HEK293 (cell line): ENCODE measurements at regions not wholly inside any gene's neighbourhood (a gene's known extent, or its start where the extent isn't known, plus 50 kb on each side); places are given as distances from the start of the nearest gene placed in this dataset.

ENCODE experiments used
- CTCF ChIA-PET: fragments of 350-600 bp; formaldehyde crosslinking; extraction: SDS; loops from one replicate; lab custom pipeline; 2021; ENCODE audit warnings: antibody characterized with exemption; lab: Yijun Ruan, JAX
- POLR2A ChIA-PET: fragments of 300-600 bp; formaldehyde crosslinking; extraction: SDS; loops from one replicate; lab custom pipeline; 2020; ENCODE audit warnings: antibody characterized with exemption, inconsistent platforms; lab: Yijun Ruan, JAX
- H3K27ac ChIP-seq: fragments of 200-500 bp; sonication (Bioruptor generic); 2 replicates; pipeline ENCODE4 v1.5.1; 2014; ENCODE audit warnings: low read depth, low read length, control low read depth, inconsistent platforms; ENCODE audit errors: extremely low read depth
- H3K36me3 ChIP-seq, 2 experiments: fragments of 200-500 bp in 1 of 2; sonication (Bioruptor generic) in 1 of 2; 1 replicate in 1 of 2; 2 replicates in 1 of 2; pipeline ENCODE4 v1.5.1; 2014 to 2017; ENCODE audit warnings: inconsistent platforms in 2 of 2, low read length in 2 of 2; ENCODE audit not compliant: control insufficient read depth in 2 of 2, insufficient read depth in 1 of 2
- H3K4me1 ChIP-seq: fragments of 200-500 bp; sonication (Bioruptor generic); 2 replicates; pipeline ENCODE4 v1.5.1; 2014; ENCODE audit warnings: mild to moderate bottlenecking, low read length, inconsistent platforms; ENCODE audit not compliant: control insufficient read depth, insufficient read depth
- H3K4me3 ChIP-seq: 2 replicates; pipeline ENCODE4 v1.5.1; 2011; ENCODE audit warnings: low read depth, mild to moderate bottlenecking, control low read depth, low read length, moderate library complexity
- H3K9me3 ChIP-seq: fragments of 200-500 bp; sonication (Bioruptor generic); 2 replicates; pipeline ENCODE4 v1.5.1; 2014; ENCODE audit warnings: low read depth, low read length, inconsistent platforms; ENCODE audit not compliant: control insufficient read depth, insufficient read depth
- HOXD13 ChIP-seq: sonication (generic); formaldehyde crosslinking; IDR thresholded peaks from 2 replicates; pipeline ENCODE4 v1.8.0; 2022; ENCODE audit warnings: missing genetic modification reagents, borderline replicate concordance
- KLF1 ChIP-seq: fragments of 450-650 bp; formaldehyde crosslinking; IDR thresholded peaks from 2 replicates; pipeline ENCODE4 v1.5.1; 2016; ENCODE audit warnings: missing biosample characterization, missing genetic modification characterization
- KLF16 ChIP-seq: fragments of 450-650 bp; formaldehyde crosslinking; IDR thresholded peaks from 2 replicates; pipeline ENCODE4 v1.5.1; 2017; ENCODE audit warnings: missing biosample characterization, missing genetic modification characterization
- MEIS1 ChIP-seq: sonication (generic); formaldehyde crosslinking; IDR thresholded peaks from 2 replicates; pipeline ENCODE4 v1.8.1; 2022; ENCODE audit warnings: missing genetic modification reagents, mild to moderate bottlenecking, borderline replicate concordance
- REST ChIP-seq: fragments of 450-650 bp; formaldehyde crosslinking; IDR thresholded peaks from 2 replicates; pipeline ENCODE4 v1.5.1; 2016; ENCODE audit warnings: missing biosample characterization, missing genetic modification characterization
- SCRT1 ChIP-seq: fragments of 450-650 bp; formaldehyde crosslinking; IDR thresholded peaks from 2 replicates; pipeline ENCODE4 v1.5.1; 2016; ENCODE audit warnings: missing biosample characterization, missing genetic modification characterization, borderline replicate concordance
- TRIM28 ChIP-seq: IDR thresholded peaks from 2 replicates; pipeline ENCODE4 v1.6.1; 2011; ENCODE audit warnings: low read length, control low read depth, borderline replicate concordance
- ZBTB49 ChIP-seq: fragments of 450-650 bp; formaldehyde crosslinking; IDR thresholded peaks from 2 replicates; pipeline ENCODE4 v1.5.1; 2016; ENCODE audit warnings: missing biosample characterization, missing genetic modification characterization, low read depth
- ZNF10 ChIP-seq: fragments of 450-650 bp; formaldehyde crosslinking; IDR thresholded peaks from 2 replicates; pipeline ENCODE4 v1.5.1; 2017; ENCODE audit warnings: missing biosample characterization, missing genetic modification characterization
- ZNF146 ChIP-seq: fragments of 450-650 bp; formaldehyde crosslinking; IDR thresholded peaks from 2 replicates; pipeline ENCODE4 v1.5.1; 2016; ENCODE audit warnings: missing biosample characterization, missing genetic modification characterization
- ZNF169 ChIP-seq: fragments of 450-650 bp; formaldehyde crosslinking; IDR thresholded peaks from 2 replicates; pipeline ENCODE4 v1.5.1; 2016; ENCODE audit warnings: missing biosample characterization, missing genetic modification characterization
- ZNF26 ChIP-seq: fragments of 450-650 bp; formaldehyde crosslinking; IDR thresholded peaks from 2 replicates; pipeline ENCODE4 v1.5.1; 2016; ENCODE audit warnings: missing biosample characterization, missing genetic modification characterization
- ZNF391 ChIP-seq: fragments of 450-650 bp; formaldehyde crosslinking; IDR thresholded peaks from 2 replicates; pipeline ENCODE4 v1.5.1; 2016; ENCODE audit warnings: low read depth, missing biosample characterization, missing genetic modification characterization, borderline replicate concordance
- ZNF501 ChIP-seq: fragments of 450-650 bp; formaldehyde crosslinking; IDR thresholded peaks from 2 replicates; pipeline ENCODE4 v1.5.1; 2016; ENCODE audit warnings: missing biosample characterization, missing genetic modification characterization
- ZNF518A ChIP-seq: fragments of 450-650 bp; formaldehyde crosslinking; conservative IDR thresholded peaks from 2 replicates; pipeline ENCODE4 v1.5.1; 2016; ENCODE audit warnings: low read depth, missing biosample characterization, missing genetic modification characterization
- ZNF548 ChIP-seq: fragments of 450-650 bp; formaldehyde crosslinking; IDR thresholded peaks from 2 replicates; pipeline ENCODE4 v1.5.1; 2016; ENCODE audit warnings: missing biosample characterization, missing genetic modification characterization
- ZNF560 ChIP-seq: fragments of 450-650 bp; formaldehyde crosslinking; IDR thresholded peaks from 2 replicates; pipeline ENCODE4 v1.5.1; 2017; ENCODE audit warnings: missing biosample characterization, missing genetic modification characterization, borderline replicate concordance
- ZNF624 ChIP-seq: fragments of 450-650 bp; formaldehyde crosslinking; IDR thresholded peaks from 2 replicates; pipeline ENCODE4 v1.5.1; 2017; ENCODE audit warnings: missing biosample characterization, missing genetic modification characterization
- ZNF658 ChIP-seq: fragments of 450-650 bp; formaldehyde crosslinking; IDR thresholded peaks from 2 replicates; pipeline ENCODE4; 2016; ENCODE audit warnings: missing biosample characterization, missing genetic modification characterization
- ZNF785 ChIP-seq: fragments of 450-650 bp; formaldehyde crosslinking; IDR thresholded peaks from 2 replicates; pipeline ENCODE4 v1.5.1; 2016; ENCODE audit warnings: missing biosample characterization, missing genetic modification characterization
- ZNF791 ChIP-seq: fragments of 450-650 bp; formaldehyde crosslinking; IDR thresholded peaks from 2 replicates; pipeline ENCODE4 v1.5.1; 2016; ENCODE audit warnings: missing biosample characterization, missing genetic modification characterization

GRCh38 chr3:182636646-182637045 lies 156.7 kb upstream of the ATP11B start (continued):
- TF ChIP-seq REST (no peak), ZNF26 (tag by site-specific recombination) (no peak), HOXD13 (CRISPR knock-in tag) (no peak), MEIS1 (CRISPR knock-in tag) (no peak), ZNF518A (tag by site-specific recombination) (no peak), ZNF560 (tag by site-specific recombination) (no peak), SCRT1 (tag by site-specific recombination) (no peak), ZNF624 (tag by site-specific recombination) (no peak)

- ChIA-PET CTCF (interaction anchor here (0.9 kb wide), 1 partner anchor 15 kb away, joined by 4 read pairs; no protein-coding TSS in a partner anchor), POLR2A (no interaction called here)
- Histone ChIP-seq H3K9me3 (no peaks in the 10 kb centered on the region), H3K4me3 (no peak overlapping the region), H3K27ac (no peak overlapping the region), H3K36me3 (no peaks in the 10 kb centered on the region), H3K4me1 (no peaks in the 10 kb centered on the region)
- TF ChIP-seq ZNF785: no peak
- no peak for TF ChIP-seq TRIM28
- TF ChIP-seq KLF16 (tag by site-specific recombination): no peak
- TF ChIP-seq ZNF146: no peak
- no peak for TF ChIP-seq ZNF791 (tag by site-specific recombination)
- no peak for TF ChIP-seq ZNF548 (tag by site-specific recombination)
- TF ChIP-seq ZNF658 (tag by site-specific recombination): no peak
- no peak for TF ChIP-seq ZNF501 (tag by site-specific recombination)
- TF ChIP-seq ZNF391 (tag by site-specific recombination): no peak
- no peak for TF ChIP-seq KLF1 (tag by site-specific recombination)
- TF ChIP-seq ZNF26 (tag by site-specific recombination): no peak
- TF ChIP-seq ZNF10 (tag by site-specific recombination): no peak
- no peak for TF ChIP-seq ZBTB49
- no peak for TF ChIP-seq ZNF169 (tag by site-specific recombination)
- TF ChIP-seq, all 188 proteins: peak for 0
Measured at GRCh38 chr3:182637350-182638110, 155.8 kb upstream of the ATP11B start.
